Skin epidermis (tissue), 12 donors: ENCODE measurements at regions not wholly inside any gene's neighbourhood (a gene's known extent, or its start where the extent isn't known, plus 50 kb on each side); places are given as distances from the start of the nearest gene placed in this dataset.

Experiments used
- H3K27ac ChIP-seq, 21 experiments: fragments of 200-600 bp; sonication (generic) in 11 of 21; one replicate each; pipeline ENCODE4 v1.5.0; 2020; ENCODE audit warnings: mild to moderate bottlenecking in 3 of 21, inconsistent platforms in 2 of 21, moderate library complexity in 2 of 21
- H3K4me3 ChIP-seq, 7 experiments: fragments of 200-600 bp; sonication (generic) in 2 of 7; one replicate each; pipeline ENCODE4 v1.5.0; 2020; ENCODE audit warnings: inconsistent platforms in 2 of 7, mild to moderate bottlenecking in 2 of 7, moderate library complexity in 1 of 7

GRCh38 chr12:114904254-114905003 is 220.5 kb upstream of the TBX3 start:
- no peak overlapping the region for H3K4me3 ChIP-seq
- H3K27ac ChIP-seq, result no peak overlapping the region

- H3K4me3 ChIP-seq, result no peak overlapping the region
- no peak overlapping the region for H3K27ac ChIP-seq
Observed at GRCh38 chr12:114903083-114903691, 219.2 kb upstream of the TBX3 start.

- Histone ChIP-seq H3K4me3 (no peak overlapping the region), H3K27ac (no peak overlapping the region)
Observed at GRCh38 chr12:114902665-114903064, 218.7 kb upstream of the TBX3 start.

GRCh38 chr12:114901316-114901715 is 217.3 kb upstream of the TBX3 start:
- no peak overlapping the region for H3K4me3 ChIP-seq
- H3K27ac ChIP-seq, result no peak overlapping the region

GRCh38 chr12:114898159-114898558 is 214.2 kb upstream of the TBX3 start:
- H3K4me3 ChIP-seq, result no peak overlapping the region
- no peak overlapping the region for H3K27ac ChIP-seq

- Histone ChIP-seq H3K27ac (no peak overlapping the region), H3K4me3 (no peak overlapping the region)
Observed at GRCh38 chr12:114895827-114896226, 211.9 kb upstream of the TBX3 start.

GRCh38 chr12:114895081-114895480 is 211.1 kb upstream of the TBX3 start:
- H3K27ac ChIP-seq, result no peak overlapping the region
- H3K4me3 ChIP-seq, result no peak overlapping the region

- Histone ChIP-seq H3K4me3 (no peak overlapping the region), H3K27ac (no peak overlapping the region)
Observed at GRCh38 chr12:114894076-114894475, 210.1 kb upstream of the TBX3 start.

- Histone ChIP-seq H3K27ac (no peak overlapping the region), H3K4me3 (no peak overlapping the region)
Observed at GRCh38 chr12:114888928-114889584, 205.1 kb upstream of the TBX3 start.

GRCh38 chr12:114888448-114888847 is 204.5 kb upstream of the TBX3 start:
- no peak overlapping the region for H3K27ac ChIP-seq
- H3K4me3 ChIP-seq, result no peak overlapping the region

GRCh38 chr12:114885501-114885900 is 201.5 kb upstream of the TBX3 start:
- Histone ChIP-seq H3K4me3 (no peak overlapping the region), H3K27ac (no peak overlapping the region)

- Histone ChIP-seq H3K4me3 (no peak overlapping the region), H3K27ac (no peak overlapping the region)
Observed at GRCh38 chr12:114884575-114884974, 200.6 kb upstream of the TBX3 start.

- Histone ChIP-seq H3K4me3 (no peak overlapping the region), H3K27ac (no peak overlapping the region)
Observed at GRCh38 chr12:114882083-114882482, 198.1 kb upstream of the TBX3 start.

- Histone ChIP-seq H3K4me3 (no peak overlapping the region), H3K27ac (no peak overlapping the region)
Observed at GRCh38 chr12:114879354-114879753, 195.4 kb upstream of the TBX3 start.

- Histone ChIP-seq H3K4me3 (no peak overlapping the region), H3K27ac (no peak overlapping the region)
Observed at GRCh38 chr12:114878781-114879180, 194.8 kb upstream of the TBX3 start.

GRCh38 chr12:114876968-114877680 is 193.1 kb upstream of the TBX3 start:
- Histone ChIP-seq H3K4me3 (no peak overlapping the region), H3K27ac (no peak overlapping the region)

- Histone ChIP-seq H3K4me3 (no peak overlapping the region), H3K27ac (no peak overlapping the region)
Observed at GRCh38 chr12:114875313-114875712, 191.3 kb upstream of the TBX3 start.

- no peak overlapping the region for H3K27ac ChIP-seq
- no peak overlapping the region for H3K4me3 ChIP-seq
Observed at GRCh38 chr12:114873656-114874055, 189.7 kb upstream of the TBX3 start.

GRCh38 chr12:114868995-114869834 is 185.2 kb upstream of the TBX3 start:
- peak overlapping the region in 1 of 21 experiments; percentile 16 for H3K27ac ChIP-seq
- no peak overlapping the region for H3K4me3 ChIP-seq

GRCh38 chr12:114866331-114866730 is 182.4 kb upstream of the TBX3 start:
- Histone ChIP-seq H3K4me3 (no peak overlapping the region), H3K27ac (no peak overlapping the region)
